Esophagus muscularis mucosa (tissue), 4 donors: ENCODE measurements at regions not wholly inside any gene's neighbourhood (a gene's known extent, or its start where the extent isn't known, plus 50 kb on each side); places are given as distances from the start of the nearest gene placed in this dataset.
A peak's percentile ranks its signal among the peaks of the same experiment; 100 is the strongest.

Experiments
- DNase-seq: peaks from one replicate; pipeline ENCODE4 v3.0.0-alpha.2; 2017; ENCODE audit errors: extremely low spot score
- H3K27ac ChIP-seq, 4 donors: fragments of 200-600 bp; sonication (generic); replicated peaks in 1 of 4; 1 replicate in 3 of 4; 2 replicates in 1 of 4; pipeline ENCODE4 v1.5.1; 2016 to 2019; ENCODE audit warnings: mild to moderate bottlenecking in 1 of 4
- H3K27me3 ChIP-seq, 4 donors: fragments of 200-600 bp; sonication (generic); one replicate each; pipeline versions ENCODE4 v1.5.1 to v1.6.0; 2016 to 2019
- H3K36me3 ChIP-seq, 4 donors: fragments of 200-600 bp; sonication (generic); one replicate each; pipeline ENCODE4 v1.5.1; 2016 to 2019
- H3K4me1 ChIP-seq, 4 donors: fragments of 200-600 bp; sonication (generic); one replicate each; pipeline ENCODE4 v1.5.1; 2016 to 2019
- H3K4me3 ChIP-seq, 4 donors: fragments of 200-600 bp; sonication (generic); 1 replicate in 2 of 4; 2 replicates in 2 of 4; pipeline ENCODE4 v1.5.1; 2016 to 2019; ENCODE audit warnings: mild to moderate bottlenecking in 4 of 4, moderate library complexity in 1 of 4
- H3K9me3 ChIP-seq, 4 donors: fragments of 200-600 bp; sonication (generic); 1 replicate in 3 of 4; 2 replicates in 1 of 4; pipeline ENCODE4 v1.5.1; 2016 to 2019
- CTCF ChIP-seq, 3 experiments: fragments of 200-600 bp in 2 of 3; fragments of 450-650 bp in 1 of 3; sonication (generic) in 2 of 3; IDR thresholded peaks; one replicate each; pipeline ENCODE4 v1.5.1; 2017 to 2019; ENCODE audit warnings: antibody characterized with exemption in 3 of 3, mild to moderate bottlenecking in 2 of 3, moderate library complexity in 1 of 3
- EP300 ChIP-seq: sonication (generic); formaldehyde crosslinking; IDR thresholded peaks from one replicate; pipeline ENCODE4 v1.6.1; 2017; ENCODE audit warnings: antibody characterized with exemption
- POLR2A ChIP-seq: fragments of 450-650 bp; IDR thresholded peaks from one replicate; pipeline ENCODE4 v1.6.1; 2017; ENCODE audit warnings: antibody characterized with exemption, moderate library complexity, mild to moderate bottlenecking, low read depth
- POLR2AphosphoS5 ChIP-seq, 2 donors: sonication (generic); formaldehyde crosslinking; IDR thresholded peaks; one replicate each; pipeline ENCODE4 v1.6.1; 2017; ENCODE audit warnings: antibody characterized with exemption in 2 of 2
- WGBS: methylation state at CpG from one replicate; pipeline ENCODE4 v1.1.5; 2018; 5-methylcytosine and 5-hydroxymethylcytosine counted together
- intact Hi-C: fragments of 100-400 bp; cut with DNase I; formaldehyde crosslinking; loops from one replicate; pipeline ENCODE4 v1.15.1; 2023

GRCh38 chr14:76664790-76665189, 96.5 kb upstream of the VASH1 start:
- Histone ChIP-seq H3K9me3 (peaks cover 0 to 32% (median 7%) of the 10 kb centered on the region in 4 donors), H3K27ac (no peak overlapping the region), H3K4me1 (no peaks in the 10 kb centered on the region), H3K4me3 (no peak overlapping the region), H3K27me3 (no peaks in the 10 kb centered on the region), H3K36me3 (no peaks in the 10 kb centered on the region)
- TF ChIP-seq POLR2AphosphoS5 (IDR thresholded peaks at IDR 0.05) (no peak), EP300 (no peak), CTCF (IDR thresholded peaks at IDR 0.05) (no peak), POLR2A (no peak)
- DNase-seq, result peak; percentile 75
- WGBS, result 77% methylated on average over 4 of the region's 4 CpGs
- intact Hi-C loops, result no loop called here

- no peaks in the 10 kb centered on the region for H3K27me3 ChIP-seq
These were observed 94.5 kb upstream of the VASH1 start for GRCh38 chr14:76666746-76667145.

GRCh38 chr14:76669770-76670169, 91.5 kb upstream of the VASH1 start:
- no peaks in the 10 kb centered on the region for H3K27me3 ChIP-seq
- intact Hi-C loops, result no loop called here
- TF ChIP-seq POLR2AphosphoS5 (IDR thresholded peaks at IDR 0.05) (no peak), POLR2A (no peak), CTCF (IDR thresholded peaks at IDR 0.05) (no peak), EP300 (no peak)
- no peak for DNase-seq
- H3K4me3 ChIP-seq, result no peak overlapping the region
- H3K36me3 ChIP-seq, result no peaks in the 10 kb centered on the region
- no peak overlapping the region for H3K27ac ChIP-seq
- peaks cover 0 to 27% (median 7%) of the 10 kb centered on the region in 4 donors for H3K9me3 ChIP-seq
- no peaks in the 10 kb centered on the region for H3K4me1 ChIP-seq

More at GRCh38 chr14:76666746-76667145, 94.5 kb upstream of the VASH1 start:
- 38% methylated on average over 4 of the region's 5 CpGs for WGBS
- Histone ChIP-seq H3K4me3 (no peak overlapping the region), H3K9me3 (peaks cover 0 to 27% (median 7%) of the 10 kb centered on the region in 4 donors), H3K4me1 (no peaks in the 10 kb centered on the region), H3K27ac (no peak overlapping the region), H3K36me3 (no peaks in the 10 kb centered on the region)
- TF ChIP-seq EP300 (no peak), POLR2A (no peak), CTCF (IDR thresholded peaks at IDR 0.05) (no peak), POLR2AphosphoS5 (IDR thresholded peaks at IDR 0.05) (no peak)
- intact Hi-C loops, result no loop called here
- DNase-seq, result peak; percentile 45

- TF ChIP-seq POLR2AphosphoS5 (IDR thresholded peaks at IDR 0.05) (no peak), POLR2A (no peak), CTCF (IDR thresholded peaks at IDR 0.05) (no peak), EP300 (no peak)
- H3K9me3 ChIP-seq, result peaks cover 0 to 27% (median 7%) of the 10 kb centered on the region in 4 donors
- DNase-seq, result no peak
- no peaks in the 10 kb centered on the region for H3K4me1 ChIP-seq
- no peaks in the 10 kb centered on the region for H3K36me3 ChIP-seq
- H3K4me3 ChIP-seq, result no peak overlapping the region
- H3K27me3 ChIP-seq, result no peaks in the 10 kb centered on the region
- 100% methylated on average over 3 of the region's 3 CpGs for WGBS
- no peak overlapping the region for H3K27ac ChIP-seq
- intact Hi-C loops, result no loop called here
These were observed 89.1 kb upstream of the VASH1 start for GRCh38 chr14:76672123-76672522.

GRCh38 chr14:76673261-76673660, 88.0 kb upstream of the VASH1 start:
- no peak overlapping the region for H3K4me3 ChIP-seq
- DNase-seq, result peak; percentile 85
- no peaks in the 10 kb centered on the region for H3K36me3 ChIP-seq
- no peaks in the 10 kb centered on the region for H3K4me1 ChIP-seq
- H3K9me3 ChIP-seq, result peaks cover 0 to 15% (median 7%) of the 10 kb centered on the region in 4 donors
- no peak overlapping the region for H3K27ac ChIP-seq
- TF ChIP-seq EP300 (no peak), POLR2AphosphoS5 (IDR thresholded peaks at IDR 0.05) (no peak), POLR2A (no peak), CTCF (IDR thresholded peaks at IDR 0.05) (no peak)
- no peaks in the 10 kb centered on the region for H3K27me3 ChIP-seq
- 100% methylated on average over 3 of the region's 3 CpGs for WGBS
- intact Hi-C loops, result no loop called here
